IMR-90 (cell line): ENCODE measurements at regions not wholly inside any gene's neighbourhood (a gene's known extent, or its start where the extent isn't known, plus 50 kb on each side); places are given as distances from the start of the nearest gene placed in this dataset.

Experiments used
- ATAC-seq: fragments of 200-7000 bp; cut with Tn5 transposase; 2 replicates; pipeline ENCODE4 v1.9.1; 2020; ENCODE audit warnings: low read depth, mild to moderate bottlenecking, moderate library complexity
- BruUV-seq: library from RNA; stranded (reverse); fragments of 400-500 nt; replicated peaks from 2 replicates; lab custom pipeline; 2021; lab: Mats Ljungman, UMichigan
- CTCF ChIA-PET: fragments of 300-600 bp; formaldehyde crosslinking; extraction: SDS; loops from one replicate; lab custom pipeline; 2021; ENCODE audit warnings: antibody characterized with exemption; lab: Yijun Ruan, JAX
- POLR2A ChIA-PET: fragments of 300-600 bp; sonication (Branson Sonifier 250); formaldehyde crosslinking; loops from one replicate; lab custom pipeline; 2022; ENCODE audit warnings: antibody characterized with exemption; ENCODE audit not compliant: unreplicated experiment; lab: Charles Lee
- DNase-seq: peaks from one replicate; pipeline ENCODE4 v3.0.0; 2013
- H2AFZ ChIP-seq: replicated peaks from 2 replicates; pipeline ENCODE3; 2013; ENCODE audit warnings: low read length, mild to moderate bottlenecking; ENCODE audit not compliant: poor library complexity
- H2AK5ac ChIP-seq: 2 replicates; pipeline ENCODE4 v1.6.1; 2013; ENCODE audit warnings: low read depth, low read length, inconsistent platforms
- H2AK9ac ChIP-seq: replicated peaks from 2 replicates; pipeline ENCODE3; 2013; ENCODE audit warnings: mild to moderate bottlenecking, low read depth, low read length, moderate library complexity; ENCODE audit not compliant: poor library complexity
- H2BK120ac ChIP-seq: 2 replicates; pipeline ENCODE4 v1.6.1; 2013; ENCODE audit warnings: low read depth, low read length, inconsistent platforms
- H2BK15ac ChIP-seq: 3 replicates; pipeline ENCODE4 v1.6.1; 2013; ENCODE audit warnings: low read depth, low read length, inconsistent platforms
- H2BK20ac ChIP-seq: 2 replicates; pipeline ENCODE4 v1.6.1; 2013; ENCODE audit warnings: low read depth, mild to moderate bottlenecking, inconsistent platforms, low read length, moderate library complexity
- H2BK5ac ChIP-seq: 2 replicates; pipeline ENCODE4 v1.6.1; 2013; ENCODE audit warnings: mild to moderate bottlenecking, low read depth, low read length, inconsistent platforms; ENCODE audit not compliant: poor library complexity, severe bottlenecking
- H3K14ac ChIP-seq: replicated peaks from 2 replicates; pipeline ENCODE4 v1.6.1; 2013; ENCODE audit warnings: low read depth, low read length, inconsistent platforms
- H3K18ac ChIP-seq: 2 replicates; pipeline ENCODE4 v1.6.1; 2013; ENCODE audit warnings: low read depth, low read length, control low read depth
- H3K23ac ChIP-seq: 2 replicates; pipeline ENCODE4 v1.6.1; 2013; ENCODE audit warnings: low read depth, low read length, inconsistent platforms
- H3K27ac ChIP-seq: 2 replicates; pipeline ENCODE4 v1.5.1; 2013; ENCODE audit warnings: mild to moderate bottlenecking, control low read depth, low read length; ENCODE audit not compliant: insufficient read depth
- H3K27me3 ChIP-seq: 2 replicates; pipeline ENCODE4 v1.6.1; 2013; ENCODE audit warnings: low read length; ENCODE audit not compliant: control insufficient read depth, insufficient read depth
- H3K36me3 ChIP-seq: 2 replicates; pipeline ENCODE4 v1.6.1; 2013; ENCODE audit warnings: low read length, mixed read lengths; ENCODE audit not compliant: control insufficient read depth, insufficient read depth
- H3K4ac ChIP-seq: 2 replicates; pipeline ENCODE4 v1.6.1; 2013; ENCODE audit warnings: low read depth, low read length, inconsistent platforms
- H3K4me1 ChIP-seq: 2 replicates; pipeline ENCODE4 v1.6.1; 2013; ENCODE audit warnings: low read length, mixed read lengths; ENCODE audit not compliant: control insufficient read depth, insufficient read depth
- H3K4me2 ChIP-seq: 2 replicates; pipeline ENCODE4 v1.6.1; 2013; ENCODE audit warnings: low read depth, mild to moderate bottlenecking, control low read depth, low read length, moderate library complexity
- H3K4me3 ChIP-seq: 2 replicates; pipeline ENCODE4 v1.5.1; 2013; ENCODE audit warnings: low read depth, mild to moderate bottlenecking, control low read depth, low read length, moderate library complexity; ENCODE audit not compliant: insufficient read depth
- H3K56ac ChIP-seq: 2 replicates; pipeline ENCODE4 v1.6.1; 2013; ENCODE audit warnings: low read length, inconsistent platforms; ENCODE audit not compliant: insufficient read depth; ENCODE audit errors: extremely low read depth
- H3K79me1 ChIP-seq, 2 experiments: 2 replicates each; pipeline ENCODE4 v1.6.1; 2013; ENCODE audit warnings: low read length in 2 of 2, inconsistent platforms in 1 of 2, low read depth in 1 of 2
- H3K9ac ChIP-seq: 2 replicates; pipeline ENCODE4 v1.6.1; 2013; ENCODE audit warnings: low read depth, low read length, control low read depth
- H3K9me1 ChIP-seq: 2 replicates; pipeline ENCODE4 v1.6.1; 2013; ENCODE audit warnings: low read length, inconsistent platforms; ENCODE audit not compliant: insufficient read depth
- H3K9me3 ChIP-seq: 2 replicates; pipeline ENCODE4 v1.6.1; 2013; ENCODE audit warnings: low read length; ENCODE audit not compliant: control insufficient read depth, insufficient read depth
- H4K20me1 ChIP-seq: 2 replicates; pipeline ENCODE4 v1.6.1; 2013; ENCODE audit warnings: low read length, inconsistent platforms; ENCODE audit not compliant: insufficient read depth
- H4K5ac ChIP-seq: 2 replicates; pipeline ENCODE4 v1.6.1; 2013; ENCODE audit warnings: mild to moderate bottlenecking, low read depth, low read length, control low read depth
- H4K8ac ChIP-seq, 2 experiments: 2 replicates each; pipeline ENCODE4 v1.6.1; 2013; ENCODE audit warnings: low read depth in 2 of 2, low read length in 2 of 2, control low read depth in 1 of 2, inconsistent platforms in 1 of 2
- H4K91ac ChIP-seq: 2 replicates; pipeline ENCODE4 v1.6.1; 2013; ENCODE audit warnings: low read depth, low read length, inconsistent platforms; ENCODE audit not compliant: insufficient read depth
- BHLHE40 ChIP-seq: fragments of 150-350 bp; IDR thresholded peaks from 2 replicates; pipeline ENCODE4 v1.6.1; 2016; ENCODE audit warnings: mild to moderate bottlenecking, low read depth, low read length
- ELK1 ChIP-seq: fragments of 150-350 bp; IDR thresholded peaks from 2 replicates; pipeline ENCODE4 v1.6.1; 2016; ENCODE audit warnings: low read depth, mild to moderate bottlenecking, low read length, moderate library complexity, borderline replicate concordance
- MAFK ChIP-seq: IDR thresholded peaks from 2 replicates; pipeline ENCODE4 v1.6.1; 2012; ENCODE audit warnings: low read depth, low read length, improper control_type of control experiment
- MAZ ChIP-seq: IDR thresholded peaks from 2 replicates; pipeline ENCODE4 v1.6.1; 2012; ENCODE audit warnings: low read depth, mild to moderate bottlenecking, low read length, improper control_type of control experiment, moderate library complexity, borderline replicate concordance
- MXI1 ChIP-seq: IDR thresholded peaks from 2 replicates; pipeline ENCODE4 v1.6.1; 2012; ENCODE audit warnings: low read depth, mild to moderate bottlenecking, low read length, moderate library complexity, borderline replicate concordance
- RFX5 ChIP-seq: IDR thresholded peaks from 2 replicates; pipeline ENCODE4 v1.8.0; 2012; ENCODE audit warnings: low read depth, mild to moderate bottlenecking, low read length, moderate library complexity
- WGBS, 2 experiments: methylation state at CpG; one replicate each; pipeline versions ENCODE4 v1.1.5 to v1.1.7; 2013; ENCODE audit warnings: missing lambda C conversion rate in 2 of 2; ENCODE audit not compliant: insufficient read length in 1 of 2; ENCODE audit errors: extremely low coverage in 2 of 2; 5-methylcytosine and 5-hydroxymethylcytosine counted together
- dilution Hi-C: fragments of 300-500 bp; cut with HindIII; formaldehyde crosslinking; loops from one replicate; pipeline ENCODE4 v1.14.3; 2018; ENCODE audit warnings: low sequenced_read_pairs; ENCODE audit not compliant: unreplicated experiment
- in situ Hi-C: fragments of 300-500 bp; cut with MboI; formaldehyde crosslinking; loops from 3 replicates; pipeline ENCODE4 v1.14.3; 2019; ENCODE audit warnings: low sequenced_read_pairs, inconsistent platforms, mixed read lengths
- intact Hi-C: fragments of 100-400 bp; cut with micrococcal nuclease; formaldehyde crosslinking; loops from 2 replicates; pipeline ENCODE4 v1.10.0; 2022

DNA sequence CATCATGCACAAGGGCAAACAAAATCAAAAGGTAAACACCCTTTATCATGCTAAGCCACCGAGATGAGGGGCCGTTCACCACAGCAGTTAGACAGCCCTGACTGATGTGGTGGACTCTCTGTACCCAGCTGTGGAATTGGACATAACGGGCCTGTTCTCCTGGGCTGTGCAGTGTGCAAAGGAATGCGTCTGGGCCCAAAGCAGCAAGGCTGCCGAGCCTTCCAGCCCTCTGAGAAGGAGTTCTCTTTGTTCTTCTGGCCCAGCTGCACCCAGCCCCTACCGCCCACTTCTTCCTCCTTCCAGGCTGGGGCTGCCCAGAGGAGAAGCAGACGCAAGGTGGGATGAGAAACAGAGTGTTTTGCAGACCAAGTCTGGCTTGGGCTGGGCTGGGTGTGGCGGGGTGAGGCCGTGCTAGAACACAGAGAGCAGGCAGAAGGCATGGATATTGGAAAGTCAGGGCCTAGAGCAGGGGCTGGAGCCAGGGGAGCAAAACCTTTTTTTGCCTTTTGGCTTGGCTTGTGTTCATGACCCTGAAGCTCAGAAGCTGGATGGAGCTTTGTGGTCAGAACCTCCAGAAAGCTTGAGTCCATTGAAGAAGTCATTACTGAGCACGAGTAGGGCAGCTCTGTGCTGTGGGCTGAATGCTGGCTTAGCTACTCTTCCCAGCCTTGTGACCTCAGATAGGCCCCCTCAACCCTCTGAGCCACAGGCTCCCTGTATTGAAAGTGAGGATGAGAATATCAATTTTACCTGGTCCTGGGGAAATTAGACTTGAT is 49.8 kb upstream of the SH3PXD2B start:
- Histone ChIP-seq H4K20me1 (no peaks in the 10 kb centered on the region), H2AFZ (no peak overlapping the region), H2AK5ac (no peak overlapping the region), H3K9ac (no peak overlapping the region), H3K4me2 (no peak overlapping the region), H3K23ac (no peak overlapping the region), H3K27me3 (peaks cover 55% of the 10 kb centered on the region), H4K91ac (no peak overlapping the region), H3K36me3 (no peaks in the 10 kb centered on the region), H3K9me3 (no peaks in the 10 kb centered on the region), H3K56ac (no peak overlapping the region), H2BK15ac (no peak overlapping the region), H3K27ac (no peak overlapping the region), H4K8ac (no peak overlapping the region), H2BK120ac (no peak overlapping the region), H3K4ac (no peak overlapping the region), H2AK9ac (no peak overlapping the region), H4K5ac (no peak overlapping the region), H3K79me1 (no peaks in the 10 kb centered on the region), H3K4me1 (no peaks in the 10 kb centered on the region), H3K14ac (no peak overlapping the region), H3K9me1 (no peaks in the 10 kb centered on the region), H2BK20ac (no peak overlapping the region), H2BK5ac (no peak overlapping the region), H3K4me3 (no peak overlapping the region), H3K18ac (no peak overlapping the region)
- in situ Hi-C loops (no loop called here), intact Hi-C loops (no loop called here), dilution Hi-C loops (no loop called here)
- TF ChIP-seq MAFK (no peak), MAZ (no peak), ELK1 (no peak), RFX5 (no peak), BHLHE40 (no peak), MXI1 (no peak)
- BruUV-seq = no TSS peak
- no peak for DNase-seq
- WGBS, 2 experiments = 83% methylated on average over 2 of the region's 10 CpGs; no CpG with 5 or more reads in 1 of the 2 experiments
- no peak for ATAC-seq
- ChIA-PET POLR2A (no interaction called here), CTCF (no interaction called here)
